GM11168 (cell line): ENCODE measurements at regions not wholly inside any gene's neighbourhood (a gene's known extent, or its start where the extent isn't known, plus 50 kb on each side); places are given as distances from the start of the nearest gene placed in this dataset.

Experiments used
- in situ Hi-C: fragments of 300-500 bp; cut with MboI; formaldehyde crosslinking; loops from one replicate; pipeline ENCODE4 v1.12.0; 2022; ENCODE audit warnings: low sequenced_read_pairs; ENCODE audit not compliant: unreplicated experiment

DNA sequence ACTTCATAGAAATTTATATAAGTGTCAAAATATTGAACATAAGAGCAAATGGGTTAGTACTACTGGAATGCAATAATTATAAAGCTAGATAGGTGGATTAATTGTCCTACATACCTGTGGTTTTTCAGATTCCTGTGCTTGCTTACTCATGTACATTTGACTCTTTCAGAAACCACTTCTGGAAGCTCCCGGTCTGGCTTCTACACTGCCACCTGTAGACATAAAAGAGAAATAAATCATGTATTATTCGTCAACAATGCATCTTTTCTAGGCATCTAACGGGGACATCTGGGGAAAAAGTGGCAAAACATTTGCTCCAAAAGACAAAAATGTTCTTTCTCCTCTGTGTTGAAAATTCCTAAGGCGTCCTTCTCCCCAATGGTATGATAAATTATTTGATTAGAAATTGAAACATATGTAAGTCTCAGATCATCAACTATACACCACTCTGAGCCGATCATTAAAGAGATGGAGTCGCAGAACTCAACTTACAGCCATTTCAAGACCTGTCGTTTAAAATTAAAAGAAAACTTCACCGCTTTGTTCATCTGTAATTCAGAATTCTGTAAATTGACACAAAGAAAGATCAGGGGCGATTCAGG is 648.7 kb upstream of the DIPK2B start:
- in situ Hi-C loops: loop anchor here (10.0 to 25.0 kb wide), 2 partner anchors 335 to 538 kb away; no protein-coding TSS in a partner anchor

DNA sequence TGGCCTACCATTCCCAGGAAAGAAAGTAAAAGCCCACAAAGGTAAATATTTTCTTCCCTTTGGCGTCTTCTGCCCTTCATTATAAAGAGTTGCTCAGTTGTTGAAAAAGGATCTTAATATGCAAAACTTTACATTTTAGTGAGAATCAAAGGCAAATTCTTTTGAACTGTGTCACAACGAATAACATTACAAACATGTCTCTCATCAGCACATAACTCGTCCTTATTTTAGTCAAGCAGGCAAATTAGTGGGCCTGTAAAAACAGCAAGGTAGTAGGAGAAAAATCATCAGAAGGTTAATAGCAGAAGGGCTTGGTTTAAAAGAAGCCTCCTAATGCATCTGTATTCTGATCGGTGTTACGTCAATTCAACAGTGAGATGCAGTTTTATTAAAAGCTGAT is 647.3 kb upstream of the DIPK2B start:
- in situ Hi-C loops: loop anchor here (10.0 to 25.0 kb wide), 2 partner anchors 333 to 539 kb away; no protein-coding TSS in a partner anchor

DNA sequence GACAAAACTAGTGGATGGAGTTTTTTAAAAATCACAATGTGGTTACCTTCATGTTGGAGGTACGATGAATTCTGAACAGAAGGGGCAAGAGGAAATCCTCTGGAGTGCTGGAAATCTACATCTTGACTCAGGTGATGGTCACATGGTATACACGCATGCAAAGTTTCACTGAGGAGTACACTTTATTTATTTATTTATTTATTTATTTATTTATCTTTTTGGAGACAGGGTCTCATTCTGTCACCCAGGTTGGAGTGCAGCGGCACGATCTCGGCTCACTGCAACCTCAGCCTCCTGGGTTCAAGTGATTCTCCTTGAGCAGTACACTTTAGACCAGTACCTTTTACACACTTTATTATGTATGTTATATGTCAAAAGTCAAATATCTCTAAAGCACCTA is 645.7 kb upstream of the DIPK2B start:
- in situ Hi-C loops: loop anchor here (10.0 to 25.0 kb wide), 2 partner anchors 332 to 541 kb away; no protein-coding TSS in a partner anchor

DNA sequence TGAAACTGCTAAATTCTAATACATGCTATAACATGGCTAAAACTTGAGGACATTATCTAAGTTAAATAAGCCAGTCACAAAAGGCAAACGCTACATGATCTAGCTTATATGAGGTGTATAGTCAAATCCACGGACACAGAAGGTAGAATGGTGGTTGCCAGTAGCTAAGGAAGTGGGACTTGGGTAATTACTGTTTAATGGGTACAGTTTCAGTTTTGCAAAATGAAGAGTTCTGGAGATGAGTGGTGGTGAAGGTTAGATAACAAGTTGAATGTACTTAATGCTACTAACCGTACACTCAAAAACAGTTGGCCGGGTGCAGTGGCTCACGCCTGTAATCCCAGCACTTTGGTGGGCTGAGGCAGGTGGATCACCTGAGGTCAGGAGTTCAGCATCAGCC is 644.5 kb upstream of the DIPK2B start:
- in situ Hi-C loops: loop anchor here (10.0 to 25.0 kb wide), 2 partner anchors 330 to 542 kb away; no protein-coding TSS in a partner anchor

DNA sequence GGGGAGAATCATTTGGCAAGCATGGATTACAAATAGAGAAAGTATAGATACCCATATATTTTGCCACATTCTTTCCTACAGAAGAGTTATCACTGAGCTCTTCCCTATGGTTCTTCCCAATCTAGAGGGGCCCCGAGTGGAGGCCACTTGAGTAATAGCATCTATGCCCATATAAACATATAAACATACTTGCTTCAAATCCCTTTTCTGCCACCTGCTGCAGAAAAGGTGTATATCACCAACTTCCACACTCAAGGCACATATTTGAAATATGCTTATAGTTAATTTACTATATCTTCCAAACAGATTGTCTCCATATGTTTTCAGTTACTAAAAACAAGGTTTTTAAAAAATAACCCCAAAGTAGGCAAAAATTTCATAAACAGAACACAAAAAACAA is 642.8 kb upstream of the DIPK2B start:
- in situ Hi-C loops: loop anchor here (10.0 to 25.0 kb wide), 2 partner anchors 329 to 544 kb away; no protein-coding TSS in a partner anchor

DNA sequence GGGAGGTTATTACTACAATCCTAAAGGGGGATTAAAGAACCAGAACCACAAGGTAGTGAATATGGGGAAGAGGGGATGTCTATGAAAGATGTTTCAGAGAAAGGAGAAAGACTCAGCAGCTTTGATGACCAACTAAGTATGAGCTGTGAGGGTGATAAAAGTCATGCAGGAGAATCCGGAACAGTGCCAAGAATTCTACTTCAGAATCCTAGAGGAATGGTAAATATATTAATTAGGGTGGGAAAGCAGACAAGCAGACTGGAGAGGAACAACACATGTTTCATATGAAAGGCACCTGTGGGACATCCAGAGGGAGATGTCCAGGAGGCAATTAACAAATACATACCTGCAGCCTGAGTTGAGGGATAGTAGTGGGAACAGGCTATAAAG is 642.2 kb upstream of the DIPK2B start:
- in situ Hi-C loops: loop anchor here (10.0 to 25.0 kb wide), 2 partner anchors 328 to 544 kb away; no protein-coding TSS in a partner anchor

DNA sequence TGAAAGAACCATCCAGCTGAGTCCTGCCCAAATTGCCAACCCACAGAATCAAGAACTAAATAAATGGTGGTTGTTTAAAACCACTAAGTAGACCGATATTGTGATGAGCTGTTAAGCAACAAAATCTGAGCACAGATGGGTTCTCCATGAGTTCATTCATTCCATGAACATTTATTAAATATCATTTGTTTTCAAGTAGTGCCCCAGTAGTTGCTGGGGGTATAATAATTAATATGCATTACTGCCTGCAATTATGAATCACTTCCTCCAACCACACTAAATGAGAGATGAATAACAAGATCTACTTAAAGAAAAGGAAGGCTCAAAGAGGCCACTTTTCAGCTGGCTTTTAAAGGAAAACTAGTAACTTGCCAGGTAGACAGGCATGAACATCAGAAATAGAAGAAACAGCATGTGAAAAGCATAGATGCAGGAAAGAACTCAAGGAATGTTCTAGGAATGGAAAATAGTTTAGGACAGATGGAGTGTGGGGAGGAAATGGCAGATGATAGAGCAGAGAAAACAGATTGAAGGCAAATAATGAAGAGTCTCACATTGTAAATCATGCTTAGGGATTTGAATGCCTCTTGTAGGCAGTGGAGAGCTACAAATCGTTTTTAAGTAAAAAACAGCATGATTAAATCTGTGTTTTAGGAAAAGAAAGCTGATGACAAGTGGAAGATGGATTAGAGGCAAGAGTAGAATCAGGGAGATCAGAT is 641.7 kb upstream of the DIPK2B start:
- in situ Hi-C loops: loop anchor here (10.0 to 25.0 kb wide), 2 partner anchors 328 to 545 kb away; no protein-coding TSS in a partner anchor

DNA sequence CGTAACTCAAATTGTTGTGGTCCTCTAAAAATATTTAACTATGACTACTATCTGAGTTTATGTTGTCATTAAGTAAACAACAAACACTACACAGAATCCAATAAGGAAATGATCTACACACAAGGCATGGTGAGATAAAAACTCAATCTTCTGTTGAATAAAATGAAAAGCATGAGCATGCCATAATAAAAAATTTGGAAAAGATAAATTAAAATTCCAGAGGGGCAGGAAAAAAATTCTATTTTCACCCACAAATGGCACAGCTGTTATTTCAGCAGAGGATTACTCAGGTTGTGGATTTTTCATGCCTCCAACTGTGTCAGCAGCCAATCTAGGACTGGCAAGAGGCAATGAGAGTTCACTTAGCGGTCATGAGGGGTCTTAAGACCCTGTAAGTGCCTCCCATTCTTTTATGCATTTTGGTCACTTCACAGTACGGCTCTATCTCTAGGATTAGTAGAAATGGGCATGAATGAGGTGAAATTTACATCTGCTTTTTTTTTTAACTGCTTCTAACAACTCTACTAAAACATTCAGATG is 639.8 kb upstream of the DIPK2B start:
- in situ Hi-C loops: loop anchor here (10.0 to 25.0 kb wide), 2 partner anchors 326 to 547 kb away; no protein-coding TSS in a partner anchor

DNA sequence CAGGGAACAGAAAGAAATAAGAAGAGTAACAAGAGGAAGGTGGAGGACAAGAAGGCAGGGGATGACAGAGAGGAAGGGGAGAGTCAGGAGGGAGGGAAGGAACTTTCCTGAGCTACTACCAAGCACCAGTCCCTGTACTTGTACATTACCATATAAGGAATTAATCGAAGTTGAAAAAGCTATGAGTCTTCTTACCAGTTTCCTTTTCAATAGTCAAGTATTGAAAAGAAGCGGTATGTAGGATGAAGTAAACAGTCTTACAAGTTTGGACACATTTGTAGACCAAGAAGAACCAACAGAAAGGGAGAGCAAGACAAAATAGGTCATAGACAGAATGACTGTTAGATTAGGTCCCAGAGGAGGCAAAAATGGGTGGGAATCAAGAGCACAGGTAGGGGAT is 629.7 kb upstream of the DIPK2B start:
- in situ Hi-C loops: loop anchor here (25.0 kb wide), 1 partner anchor 557 kb away; no protein-coding TSS in a partner anchor

DNA sequence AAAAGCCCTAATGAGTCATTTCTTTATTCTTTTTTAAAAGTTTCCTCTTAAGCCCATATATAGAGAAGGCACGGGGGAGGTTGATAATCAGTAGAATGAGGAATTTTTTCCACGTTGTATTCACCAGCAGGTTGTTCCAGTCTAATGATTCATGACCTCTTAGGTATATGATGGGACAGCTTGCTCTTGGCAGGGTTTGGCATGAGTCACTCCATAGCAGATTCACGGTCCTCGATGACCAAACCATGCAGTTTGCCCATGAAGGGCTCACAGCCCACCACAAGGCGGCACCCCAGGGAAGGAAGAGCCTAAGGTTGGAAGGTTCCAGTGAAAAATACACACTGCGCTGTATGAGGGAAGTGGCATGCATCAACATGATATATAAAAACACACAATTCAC is 623.8 kb upstream of the DIPK2B start:
- in situ Hi-C loops: no loop called here

DNA sequence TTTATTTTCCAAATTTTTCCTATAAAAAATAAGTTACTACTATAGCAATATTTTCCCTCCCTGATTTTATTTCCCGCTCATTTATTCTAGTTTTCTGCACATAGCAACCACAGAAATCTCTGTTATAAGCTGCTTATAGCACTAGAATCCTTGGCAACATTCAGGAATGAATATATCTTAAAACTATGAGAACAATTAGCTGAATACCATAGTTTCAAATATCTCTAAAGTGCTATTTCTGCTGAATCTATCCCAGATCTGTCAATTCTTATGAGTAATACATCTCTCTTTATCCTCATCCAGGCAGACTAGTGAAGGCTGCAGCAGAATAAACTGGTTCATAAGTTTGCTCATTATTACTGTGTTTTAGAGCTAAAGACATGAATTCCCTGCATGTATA is 622.9 kb upstream of the DIPK2B start:
- in situ Hi-C loops: no loop called here

DNA sequence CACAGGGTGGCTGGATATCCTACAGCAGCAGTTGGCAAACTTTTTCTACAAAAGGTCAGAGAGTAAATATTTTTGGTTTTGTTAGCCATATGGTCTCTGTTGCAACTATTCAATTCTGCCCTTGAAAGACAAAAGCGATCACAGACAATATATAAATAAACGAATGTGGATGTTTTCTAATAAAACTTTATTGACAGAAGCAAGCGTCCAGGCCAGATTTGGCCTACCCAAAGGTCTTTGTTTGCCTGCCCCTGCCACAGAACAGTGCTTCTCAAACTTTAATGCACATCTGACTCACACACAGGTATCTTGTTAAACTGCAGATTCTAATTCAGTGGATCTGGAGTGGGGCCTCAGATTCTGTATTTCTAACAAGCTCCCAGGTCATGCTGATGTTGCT is 621.4 kb upstream of the DIPK2B start:
- in situ Hi-C loops: no loop called here

DNA sequence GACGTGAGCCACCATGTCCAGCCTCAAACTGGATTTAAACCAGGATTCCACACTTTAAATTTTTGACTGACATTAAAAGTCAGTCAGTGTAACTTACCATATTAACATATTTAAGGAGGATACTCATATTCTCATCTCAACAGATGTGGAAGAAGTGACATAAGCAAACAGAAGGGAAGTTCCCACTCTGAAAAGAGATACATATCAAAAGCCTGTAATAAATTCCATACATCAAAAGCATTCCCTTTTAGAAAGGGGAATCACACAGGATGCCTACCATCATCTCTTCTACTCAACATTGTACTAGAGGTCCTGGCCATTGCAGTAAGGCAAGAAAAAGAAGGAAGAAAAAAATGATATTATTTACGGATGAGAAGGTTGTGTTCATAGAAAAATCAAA is 618.2 kb upstream of the DIPK2B start:
- in situ Hi-C loops: no loop called here

DNA sequence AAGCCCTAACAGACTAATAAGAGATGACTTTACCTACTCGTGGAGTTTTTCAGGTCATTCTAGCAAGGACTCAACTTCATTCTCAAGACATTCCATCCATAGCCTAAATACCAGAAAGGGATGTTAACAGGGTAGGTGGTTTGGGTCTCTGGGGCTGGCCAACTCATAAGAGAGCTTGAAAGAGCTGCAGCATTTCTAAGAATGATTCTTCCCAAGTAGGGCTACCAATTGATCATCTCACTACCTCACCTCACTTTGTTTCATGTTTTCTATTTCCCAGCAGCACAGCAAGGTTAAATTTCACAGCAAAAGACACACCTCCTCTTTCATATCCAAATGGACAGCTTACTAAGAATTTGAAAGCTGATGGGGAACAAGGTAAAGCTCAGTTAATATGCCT is 614.8 kb upstream of the DIPK2B start:
- in situ Hi-C loops: no loop called here

DNA sequence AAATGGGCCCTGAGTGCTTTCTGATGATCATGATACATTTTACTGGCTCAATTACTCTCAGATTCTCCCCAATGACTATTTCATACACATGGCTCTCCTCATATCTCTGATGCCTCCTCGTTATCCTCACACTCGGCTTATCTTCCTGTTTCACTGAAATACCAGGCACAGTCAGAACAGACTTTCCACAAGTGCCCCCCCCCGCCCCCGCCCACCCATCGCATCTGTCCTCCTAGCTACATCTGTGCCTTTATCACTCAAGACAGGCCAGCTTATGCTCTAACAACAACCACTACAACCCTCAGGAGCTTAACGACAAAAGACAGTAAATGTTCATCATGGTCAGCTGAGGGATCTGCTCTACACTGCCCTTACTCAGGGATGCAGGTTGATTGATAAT is 610.6 kb upstream of the DIPK2B start:
- in situ Hi-C loops: no loop called here

DNA sequence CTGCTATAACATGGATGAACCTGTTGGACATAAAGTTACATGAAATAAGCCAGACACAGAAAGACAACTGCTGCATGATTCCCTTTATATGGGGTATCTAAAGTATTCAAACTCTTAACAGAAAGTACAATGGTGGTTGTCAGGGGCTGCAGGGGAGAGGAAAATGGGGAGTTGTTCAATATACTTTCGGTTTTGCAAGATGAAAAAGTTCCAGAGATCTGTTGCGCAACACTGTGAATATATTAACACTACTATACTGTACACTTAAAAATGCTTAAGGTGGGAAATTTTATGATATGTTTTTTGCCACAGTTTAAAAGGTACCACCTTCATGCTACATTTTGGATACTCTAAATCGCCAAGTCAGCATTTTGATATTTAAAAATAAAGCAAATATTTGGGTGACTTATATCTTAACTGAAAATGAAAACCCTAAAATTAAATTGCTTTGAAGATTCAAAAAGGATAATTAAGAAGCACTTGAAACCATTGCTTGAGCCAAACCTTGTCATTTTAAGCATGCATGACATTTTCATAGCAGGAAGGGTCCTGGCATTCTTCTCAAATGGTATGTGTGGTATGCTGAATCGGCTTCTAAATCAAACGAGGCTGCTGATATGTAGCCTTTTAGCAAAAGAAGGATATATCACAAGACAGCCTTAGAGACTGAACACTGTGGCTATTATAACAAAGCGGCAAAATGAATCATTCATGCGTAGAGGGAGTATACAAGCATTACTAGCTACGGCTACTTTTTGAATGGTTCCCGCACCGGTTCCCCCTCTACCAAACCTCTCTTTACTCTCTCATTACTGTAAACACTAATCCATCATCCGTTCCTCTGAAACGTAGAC is 607.1 kb upstream of the DIPK2B start:
- in situ Hi-C loops: no loop called here

DNA sequence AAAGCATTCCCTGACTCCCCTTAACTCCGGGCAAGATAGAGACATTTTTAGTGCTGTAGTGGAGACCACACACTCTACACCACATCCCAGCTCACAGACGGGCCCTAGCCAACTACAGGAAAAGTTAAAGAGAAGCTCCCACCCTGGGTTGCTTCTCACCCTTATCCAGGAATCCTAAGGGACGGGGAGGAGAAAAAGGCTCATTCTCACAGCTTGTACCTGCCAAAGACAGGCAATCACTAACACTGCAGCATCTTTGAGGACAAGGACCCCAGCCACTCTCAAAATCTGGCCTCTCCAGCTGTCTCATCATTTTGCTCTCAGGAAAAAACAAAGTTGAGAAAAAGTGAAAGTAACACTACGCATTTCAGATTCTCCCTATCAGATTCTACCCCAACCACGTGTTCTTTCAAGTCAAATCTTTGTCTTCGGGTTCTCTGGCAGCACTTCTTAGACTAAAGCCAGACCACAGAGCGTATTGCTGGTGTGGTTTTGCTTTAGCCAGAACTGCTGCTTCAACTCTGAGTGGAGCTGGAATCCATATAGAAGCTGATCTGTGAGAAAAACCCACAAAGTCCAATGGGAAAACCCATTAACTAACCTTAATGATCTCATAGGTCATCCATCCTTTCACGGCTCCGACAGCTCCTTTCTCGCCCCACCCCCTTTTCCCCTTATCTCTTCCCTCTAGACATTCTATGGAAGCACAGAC is 605.9 kb upstream of the DIPK2B start:
- in situ Hi-C loops: no loop called here

DNA sequence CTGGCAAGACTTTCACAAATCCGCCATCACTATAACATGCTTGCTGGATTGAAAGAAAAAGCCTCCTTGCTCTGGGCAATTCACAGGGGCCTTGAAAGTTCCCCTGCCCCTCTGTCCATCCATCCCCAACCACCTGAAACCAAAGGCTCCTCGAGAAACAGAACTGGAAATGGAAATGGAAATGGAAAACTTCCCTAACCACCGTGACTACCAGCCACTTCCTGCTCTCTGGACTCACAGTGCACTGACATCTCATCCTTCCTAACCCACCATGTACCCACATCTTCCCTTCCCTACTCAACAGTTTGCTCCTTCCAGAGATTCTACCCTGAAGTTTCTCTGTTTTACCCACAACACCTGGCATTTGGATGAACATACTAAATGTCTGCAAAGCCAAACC is 603.6 kb upstream of the DIPK2B start:
- in situ Hi-C loops: no loop called here

DNA sequence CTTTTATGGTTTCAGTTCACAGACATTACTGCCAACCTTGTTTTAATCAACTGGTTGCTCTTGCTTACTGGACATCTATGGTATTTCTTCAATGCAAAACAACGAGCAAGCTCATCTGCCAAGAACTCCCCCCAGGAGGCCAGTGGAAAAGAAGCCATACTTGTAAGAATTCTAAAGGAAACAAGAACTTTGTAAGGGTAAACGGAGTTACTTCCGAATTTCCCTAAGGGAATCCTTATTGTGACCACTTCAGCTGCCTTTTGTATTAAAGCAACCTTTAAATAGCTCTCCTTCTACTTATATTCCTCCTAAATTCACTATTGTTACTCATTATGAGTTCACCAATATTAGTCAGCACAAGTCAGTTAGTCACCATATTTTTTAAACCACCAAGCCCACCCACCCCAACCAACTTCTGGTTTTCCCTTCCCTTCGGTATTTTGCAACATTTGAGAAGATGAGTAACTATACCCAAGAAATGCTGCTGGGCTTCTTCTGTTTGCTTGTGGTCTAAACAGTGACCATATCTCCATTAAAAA is 602.8 kb upstream of the DIPK2B start:
- in situ Hi-C loops: no loop called here
